RWPE1 (cell line): ENCODE measurements at regions not wholly inside any gene's neighbourhood (a gene's known extent, or its start where the extent isn't known, plus 50 kb on each side); places are given as distances from the start of the nearest gene placed in this dataset.

Experiments
- CTCF ChIA-PET: fragments of 350-600 bp; sonication (Branson Sonifier 250); formaldehyde crosslinking; extraction: SDS; loops from one replicate; lab custom pipeline; 2021; lab: Yijun Ruan, JAX
- POLR2A ChIA-PET: fragments of 400-600 bp; formaldehyde crosslinking; extraction: SDS; loops from one replicate; lab custom pipeline; 2020; ENCODE audit warnings: antibody characterized with exemption; ENCODE audit not compliant: low non-redundant PET; lab: Yijun Ruan, JAX
- DNase-seq: peaks from one replicate; pipeline ENCODE4 v3.0.0; 2012; ENCODE audit warnings: low spot score
- H3K27ac ChIP-seq: fragments of 450-650 bp; 2 replicates; pipeline ENCODE4 v1.5.1; 2017
- CTCF ChIP-seq: fragments of 450-650 bp; conservative IDR thresholded peaks from 2 replicates; pipeline ENCODE4 v1.5.1; 2017; ENCODE audit warnings: low read depth, mild to moderate bottlenecking

GRCh38 chr19:30997222-30997621 is 352.0 kb downstream of the TSHZ3 start:
- no peak overlapping the region for H3K27ac ChIP-seq
- POLR2A ChIA-PET, result no interaction called here
- TF ChIP-seq CTCF, result no peak
- no peak for DNase-seq
- CTCF ChIA-PET, result no interaction called here

- TF ChIP-seq CTCF, result no peak
- ChIA-PET CTCF (no interaction called here), POLR2A (no interaction called here)
- no peak for DNase-seq
- no peak overlapping the region for H3K27ac ChIP-seq
Measured at GRCh38 chr19:30978639-30979038, 370.6 kb downstream of the TSHZ3 start.

DNA sequence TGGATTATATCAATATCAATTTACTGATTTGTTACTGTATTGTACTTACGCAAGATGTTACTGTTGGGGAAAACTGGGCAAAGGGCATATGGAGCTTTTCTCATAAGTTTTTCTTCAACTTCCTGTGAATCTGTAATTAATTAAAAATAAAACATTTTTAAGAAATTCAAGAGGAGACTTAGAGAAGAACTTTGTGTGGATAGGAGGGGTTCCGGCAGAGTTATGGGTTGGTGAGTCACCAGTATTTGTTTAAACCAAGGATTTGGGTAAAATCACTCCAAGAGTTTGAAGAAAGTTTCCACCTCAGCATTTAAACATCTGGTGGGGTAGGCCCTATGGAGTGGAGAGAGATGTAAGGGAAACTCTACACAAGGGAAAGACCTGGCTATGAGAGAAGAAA is 379.6 kb downstream of the TSHZ3 start:
- ChIA-PET CTCF (interaction anchor here (0.6 to 0.7 kb wide), 2 partner anchors 16 to 85 kb away, joined by 3 read pairs; no protein-coding TSS in a partner anchor), POLR2A (no interaction called here)
- H3K27ac ChIP-seq, result no peak overlapping the region
- TF ChIP-seq CTCF, result no peak
- DNase-seq, result no peak

DNA sequence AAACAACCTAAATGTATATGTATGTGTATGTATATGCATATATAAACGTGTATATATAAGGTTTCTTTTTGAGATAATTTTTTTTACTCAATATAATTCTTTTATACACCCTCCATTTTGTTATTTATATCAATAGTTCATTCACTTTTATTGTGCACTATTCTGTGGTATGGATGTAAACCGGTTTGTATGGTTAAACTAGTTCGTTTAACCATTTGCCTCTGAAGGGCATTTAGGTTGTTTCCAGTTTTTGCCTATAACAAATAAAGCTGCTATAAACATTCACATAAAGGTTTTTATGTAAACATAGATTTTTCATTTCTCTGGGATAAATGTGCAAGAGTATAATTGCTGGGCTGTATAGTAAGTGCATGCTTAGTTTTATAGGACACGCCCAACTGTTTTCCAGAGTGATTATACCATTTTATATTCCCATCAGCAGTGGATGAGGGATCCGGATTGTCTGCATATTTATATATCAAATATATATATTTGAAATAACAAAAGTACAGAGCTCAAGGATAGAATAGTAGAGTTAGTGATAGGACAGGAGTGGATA is 380.3 kb downstream of the TSHZ3 start:
- CTCF ChIA-PET, result interaction anchor here (0.5 to 0.8 kb wide), 5 partner anchors 17 to 411 kb away, joined by 3 read pairs; no protein-coding TSS in a partner anchor
- no peak overlapping the region for H3K27ac ChIP-seq
- TF ChIP-seq CTCF, result no peak
- no peak for DNase-seq
- POLR2A ChIA-PET, result no interaction called here

DNA sequence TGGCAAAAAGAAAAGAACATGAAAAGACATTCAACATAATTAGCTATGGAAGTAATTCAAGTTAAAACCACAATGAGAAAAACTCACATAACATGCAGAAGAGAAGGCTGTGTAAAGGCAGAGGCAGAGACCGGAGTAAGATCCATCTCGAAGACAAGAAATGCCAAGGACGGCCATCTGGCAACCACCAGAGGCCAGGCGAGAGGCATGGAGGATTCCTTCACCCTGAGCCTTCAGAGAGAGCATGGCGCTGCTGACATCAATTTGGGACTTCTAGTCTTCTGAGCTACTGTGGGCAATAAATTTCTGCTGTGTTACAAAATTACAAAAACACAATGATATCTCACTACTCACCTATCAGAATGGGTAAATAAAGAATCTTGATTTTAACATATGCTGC is 381.0 kb downstream of the TSHZ3 start:
- POLR2A ChIA-PET, result no interaction called here
- no peak for TF ChIP-seq CTCF
- CTCF ChIA-PET, result interaction anchor here (0.8 kb wide), 1 partner anchor 40 kb away, joined by 3 read pairs; no protein-coding TSS in a partner anchor
- H3K27ac ChIP-seq, result no peak overlapping the region
- DNase-seq, result no peak

DNA sequence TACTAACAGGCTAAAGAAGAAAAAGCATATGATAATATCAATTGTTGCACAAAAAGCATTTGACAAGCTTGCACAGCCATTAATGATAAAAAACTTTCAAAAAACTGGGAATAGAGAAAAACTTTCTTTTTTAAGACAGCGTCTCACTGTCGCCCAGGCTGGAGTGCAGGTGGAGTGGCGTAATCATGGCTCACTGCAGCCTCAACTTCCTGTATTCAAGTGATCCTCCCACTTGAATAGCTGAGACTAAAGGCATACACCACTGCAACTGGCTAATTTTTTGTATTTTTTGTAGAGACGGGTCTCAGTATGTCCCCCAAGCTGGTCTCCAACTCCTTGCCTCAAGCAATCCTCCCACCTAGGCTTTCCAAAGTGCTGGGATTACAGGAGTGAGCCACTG is 382.8 kb downstream of the TSHZ3 start:
- POLR2A ChIA-PET, result no interaction called here
- CTCF ChIA-PET, result interaction anchor here (0.7 kb wide), 1 partner anchor 30 kb away, joined by 5 read pairs; no protein-coding TSS in a partner anchor
- no peak overlapping the region for H3K27ac ChIP-seq
- TF ChIP-seq CTCF, result no peak
- DNase-seq, result no peak
